ENCODE measurements at regions not wholly inside any gene's neighbourhood (a gene's known extent, or its start where the extent isn't known, plus 50 kb on each side); places are given as distances from the start of the nearest gene placed in this dataset.

DNA sequence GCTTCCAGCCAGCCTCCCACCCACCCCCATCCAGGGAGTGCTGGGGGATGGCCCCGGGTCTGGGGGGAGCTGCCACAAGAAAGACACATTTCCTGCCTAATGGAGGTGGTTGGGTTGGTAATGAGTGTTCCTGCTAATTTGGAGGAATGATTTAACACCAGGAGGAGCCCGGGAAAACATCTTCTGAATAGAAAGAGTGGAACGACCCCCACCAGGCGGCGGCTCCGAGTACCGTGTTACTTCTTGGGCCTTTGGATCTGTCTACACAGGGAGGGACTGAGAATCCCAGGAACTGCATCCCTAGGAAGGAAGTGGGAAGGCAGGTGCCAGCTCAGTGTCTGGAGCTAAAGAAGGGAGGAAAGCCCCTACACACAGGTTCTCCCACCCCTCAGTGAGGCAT, 64.6 kb downstream of the TSPAN17 start:
- Mint-ChIP-seq H3K36me3 (no peaks in the 10 kb centered on the region), H3K27ac (no peak overlapping the region), H3K4me3 (no peak overlapping the region), H3K27me3 (peaks cover 14% of the 10 kb centered on the region), H3K4me1 (no peaks in the 10 kb centered on the region), H3K9me3 (no peaks in the 10 kb centered on the region)

DNA sequence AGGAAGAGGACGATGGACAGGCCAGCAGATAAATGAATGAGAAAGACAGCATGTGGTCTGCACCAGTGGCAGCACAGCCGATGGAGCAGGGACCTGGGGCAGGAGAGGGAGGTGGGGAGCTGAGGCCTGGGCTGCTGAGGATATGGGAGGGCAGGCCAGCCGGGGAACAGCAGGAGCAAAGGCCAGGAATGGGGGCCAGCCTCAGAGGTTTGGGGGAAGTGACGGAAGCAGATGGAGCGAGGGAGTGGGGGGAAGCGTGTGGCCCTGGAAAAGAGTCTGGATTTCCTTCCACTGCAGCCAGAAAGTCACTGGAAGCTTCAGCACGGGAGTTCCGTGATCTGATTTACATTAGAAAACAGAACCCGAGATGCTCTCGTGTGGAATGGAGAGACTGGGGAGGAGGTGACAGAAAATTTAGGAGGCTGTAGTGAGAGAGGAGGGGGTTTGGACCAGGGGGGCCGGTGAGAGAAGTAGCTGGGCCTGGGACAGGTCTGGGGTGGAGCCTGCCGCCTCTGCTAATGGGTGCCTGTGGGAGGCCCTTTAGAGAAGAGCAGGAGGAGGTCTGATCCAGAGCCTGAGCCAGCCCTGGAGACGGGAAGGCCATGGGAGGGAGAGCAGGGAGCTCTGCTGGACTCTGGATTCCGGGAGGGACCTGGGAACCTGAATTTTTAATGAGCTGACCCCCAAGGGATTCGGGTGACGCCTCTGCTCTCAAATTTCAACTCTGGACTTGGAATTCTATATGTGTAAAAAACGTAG, 65.4 kb downstream of the TSPAN17 start:
- Mint-ChIP-seq H3K4me3 (no peak overlapping the region), H3K27me3 (peaks cover 16% of the 10 kb centered on the region), H3K4me1 (no peaks in the 10 kb centered on the region), H3K36me3 (no peaks in the 10 kb centered on the region), H3K27ac (no peak overlapping the region), H3K9me3 (no peaks in the 10 kb centered on the region)

DNA sequence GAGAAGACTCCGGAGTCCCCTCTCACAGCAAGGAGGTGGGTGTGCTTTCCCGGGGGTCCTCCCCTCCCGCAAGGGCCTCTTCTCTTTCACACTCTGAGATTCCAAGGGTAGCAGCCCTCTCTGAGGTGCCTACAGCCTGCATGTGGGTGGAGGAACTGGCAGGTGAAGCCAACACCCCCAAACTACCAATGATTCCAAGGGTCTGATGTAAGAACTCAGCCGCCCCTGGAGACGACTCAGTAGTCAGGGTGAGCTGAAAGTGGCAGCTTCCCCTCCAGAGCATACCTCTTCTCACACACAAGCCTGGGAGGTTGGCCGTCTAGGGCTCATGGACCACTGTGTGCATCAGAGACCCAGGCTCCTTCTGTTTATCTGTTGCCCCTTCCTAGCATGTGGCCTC, 66.1 kb downstream of the TSPAN17 start:
- no peak overlapping the region for H3K4me3 Mint-ChIP-seq
- H3K36me3 Mint-ChIP-seq = no peaks in the 10 kb centered on the region
- peaks cover 16% of the 10 kb centered on the region for H3K27me3 Mint-ChIP-seq
- no peaks in the 10 kb centered on the region for H3K4me1 Mint-ChIP-seq
- H3K27ac Mint-ChIP-seq = no peak overlapping the region
- no peaks in the 10 kb centered on the region for H3K9me3 Mint-ChIP-seq

DNA sequence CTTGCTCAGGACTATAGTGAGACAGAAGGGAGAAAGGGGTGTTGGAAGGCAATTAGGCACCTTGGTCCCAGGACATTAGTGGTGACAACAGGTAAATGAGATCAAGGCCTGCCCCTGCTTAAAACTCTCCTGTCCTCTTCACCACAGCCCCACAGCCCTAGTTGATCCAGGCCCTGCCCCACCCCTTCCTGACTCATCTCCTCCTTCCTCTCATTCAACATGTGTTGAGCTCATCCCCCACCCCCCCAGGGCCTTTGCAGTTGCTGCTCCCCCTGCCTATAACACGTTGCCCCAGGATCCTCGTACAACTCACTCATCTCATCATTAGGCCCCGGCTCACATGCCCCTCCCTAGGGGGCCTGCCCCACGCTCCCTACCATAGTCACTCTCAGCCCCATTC, 66.8 kb downstream of the TSPAN17 start:
- Mint-ChIP-seq H3K9me3 (no peaks in the 10 kb centered on the region), H3K4me3 (no peak overlapping the region), H3K4me1 (no peaks in the 10 kb centered on the region), H3K36me3 (no peaks in the 10 kb centered on the region), H3K27me3 (peaks cover 18% of the 10 kb centered on the region), H3K27ac (no peak overlapping the region)

GRCh38 chr5:176716320-176716719, 69.0 kb downstream of the TSPAN17 start:
- no peak overlapping the region for H3K27ac Mint-ChIP-seq
- no peaks in the 10 kb centered on the region for H3K9me3 Mint-ChIP-seq
- no peaks in the 10 kb centered on the region for H3K4me1 Mint-ChIP-seq
- no peak overlapping the region for H3K4me3 Mint-ChIP-seq
- no peaks in the 10 kb centered on the region for H3K36me3 Mint-ChIP-seq
- peaks cover 21% of the 10 kb centered on the region for H3K27me3 Mint-ChIP-seq

DNA sequence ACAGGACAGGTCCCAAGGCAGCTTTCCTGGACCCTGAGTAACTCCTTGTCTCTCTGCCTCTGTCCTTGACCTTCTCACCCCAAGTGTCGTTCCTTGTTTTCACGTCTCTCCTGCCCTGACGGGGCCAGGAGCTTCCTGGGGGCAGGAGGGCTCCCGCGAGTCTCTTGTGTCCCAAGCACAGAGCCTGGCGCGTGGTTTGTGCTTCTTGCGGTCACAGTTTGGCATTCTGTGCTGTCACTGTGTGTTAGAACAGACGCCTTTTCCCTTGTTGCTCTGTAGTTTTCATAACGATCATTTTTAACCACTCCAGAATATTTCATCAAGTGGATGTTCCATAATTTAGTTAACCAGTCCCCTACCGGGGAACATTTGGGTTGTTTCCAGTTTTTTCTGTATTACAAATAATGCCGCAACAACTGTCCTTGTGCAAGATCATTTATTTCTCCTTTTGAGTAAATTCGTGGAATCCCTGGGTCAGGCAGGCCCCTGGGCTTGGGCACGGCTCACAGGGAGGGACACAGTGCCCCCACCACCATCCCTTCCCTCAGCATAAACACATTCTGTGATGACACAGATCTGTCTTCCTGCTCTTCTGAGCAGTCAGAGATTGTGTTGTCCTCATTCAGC, 71.9 kb downstream of the TSPAN17 start:
- Mint-ChIP-seq H3K27me3 (peaks cover 18% of the 10 kb centered on the region), H3K4me1 (peaks cover 4% of the 10 kb centered on the region), H3K36me3 (no peaks in the 10 kb centered on the region), H3K4me3 (no peak overlapping the region), H3K9me3 (no peaks in the 10 kb centered on the region), H3K27ac (no peak overlapping the region)

DNA sequence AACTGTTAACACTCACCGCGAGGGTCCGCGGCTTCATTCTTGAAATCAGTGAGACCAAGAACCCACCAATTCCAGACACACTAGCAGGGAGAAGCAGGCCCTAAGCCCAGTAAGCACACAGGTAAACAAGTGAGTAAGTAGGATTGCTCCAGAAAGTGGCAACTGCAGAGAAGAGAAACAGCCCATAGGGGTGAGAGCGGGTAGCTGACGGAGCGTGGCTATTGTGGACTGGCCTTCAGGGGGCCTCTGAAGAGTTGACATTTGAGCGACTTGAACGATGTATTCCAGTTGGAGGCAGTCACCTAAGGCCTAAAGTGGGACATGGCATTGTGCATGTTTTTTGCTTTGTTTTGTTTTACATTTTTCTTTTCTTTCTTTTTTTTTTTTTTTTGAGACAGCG, 74.2 kb downstream of the TSPAN17 start:
- Mint-ChIP-seq H3K4me1 (peaks cover 4% of the 10 kb centered on the region), H3K9me3 (no peaks in the 10 kb centered on the region), H3K4me3 (no peak overlapping the region), H3K36me3 (no peaks in the 10 kb centered on the region), H3K27me3 (peaks cover 21% of the 10 kb centered on the region), H3K27ac (no peak overlapping the region)

DNA sequence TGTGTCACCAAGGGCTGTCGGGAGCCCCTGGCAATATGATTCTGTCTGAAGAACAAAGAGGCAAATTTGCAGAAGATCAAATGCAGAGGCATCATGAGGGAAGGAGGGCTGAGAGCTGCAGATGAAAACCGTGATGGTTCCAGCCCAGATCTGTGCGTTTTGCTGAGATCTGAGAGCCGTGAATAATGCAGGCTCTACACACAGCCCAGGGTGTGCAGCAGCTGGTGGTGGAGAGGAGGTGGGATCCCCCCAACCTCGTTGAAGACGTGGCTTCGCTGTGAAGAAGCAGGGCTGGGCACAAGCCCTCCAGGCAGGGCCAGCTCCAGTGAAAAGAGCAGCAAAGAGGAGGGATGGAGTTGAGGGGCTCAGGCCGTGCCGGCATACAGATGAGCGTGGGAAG, 75.5 kb downstream of the TSPAN17 start:
- H3K27ac Mint-ChIP-seq = no peak overlapping the region
- peaks cover 21% of the 10 kb centered on the region for H3K27me3 Mint-ChIP-seq
- no peaks in the 10 kb centered on the region for H3K9me3 Mint-ChIP-seq
- no peak overlapping the region for H3K4me3 Mint-ChIP-seq
- no peaks in the 10 kb centered on the region for H3K36me3 Mint-ChIP-seq
- H3K4me1 Mint-ChIP-seq = peaks cover 4% of the 10 kb centered on the region

GRCh38 chr5:176723440-176723839, 76.2 kb downstream of the TSPAN17 start:
- Mint-ChIP-seq H3K36me3 (no peaks in the 10 kb centered on the region), H3K27ac (no peak overlapping the region), H3K9me3 (no peaks in the 10 kb centered on the region), H3K27me3 (peaks cover 21% of the 10 kb centered on the region), H3K4me1 (peaks cover 4% of the 10 kb centered on the region), H3K4me3 (no peak overlapping the region)

DNA sequence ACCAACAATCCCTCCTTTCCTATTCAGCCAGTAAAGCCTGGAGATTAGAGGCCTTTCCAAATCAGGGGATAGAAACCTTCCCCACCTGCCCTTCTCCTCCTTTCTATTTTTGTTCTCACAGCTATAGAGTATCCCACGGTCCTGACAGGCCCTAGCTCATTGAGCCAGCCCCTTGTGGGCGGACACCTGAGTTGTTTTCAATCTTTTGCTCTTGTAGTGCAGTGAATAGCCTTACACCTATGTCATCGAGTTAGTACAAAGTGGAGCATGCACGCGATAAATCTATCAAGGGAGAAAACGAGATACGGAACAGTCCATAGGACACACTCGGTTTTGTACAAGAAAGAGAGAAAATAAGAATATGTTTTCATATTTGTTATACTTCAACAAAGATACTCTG, 77.2 kb downstream of the TSPAN17 start:
- Mint-ChIP-seq H3K27me3 (peaks cover 20% of the 10 kb centered on the region), H3K36me3 (no peaks in the 10 kb centered on the region), H3K4me1 (peaks cover 4% of the 10 kb centered on the region), H3K9me3 (no peaks in the 10 kb centered on the region), H3K4me3 (no peak overlapping the region), H3K27ac (no peak overlapping the region)

DNA sequence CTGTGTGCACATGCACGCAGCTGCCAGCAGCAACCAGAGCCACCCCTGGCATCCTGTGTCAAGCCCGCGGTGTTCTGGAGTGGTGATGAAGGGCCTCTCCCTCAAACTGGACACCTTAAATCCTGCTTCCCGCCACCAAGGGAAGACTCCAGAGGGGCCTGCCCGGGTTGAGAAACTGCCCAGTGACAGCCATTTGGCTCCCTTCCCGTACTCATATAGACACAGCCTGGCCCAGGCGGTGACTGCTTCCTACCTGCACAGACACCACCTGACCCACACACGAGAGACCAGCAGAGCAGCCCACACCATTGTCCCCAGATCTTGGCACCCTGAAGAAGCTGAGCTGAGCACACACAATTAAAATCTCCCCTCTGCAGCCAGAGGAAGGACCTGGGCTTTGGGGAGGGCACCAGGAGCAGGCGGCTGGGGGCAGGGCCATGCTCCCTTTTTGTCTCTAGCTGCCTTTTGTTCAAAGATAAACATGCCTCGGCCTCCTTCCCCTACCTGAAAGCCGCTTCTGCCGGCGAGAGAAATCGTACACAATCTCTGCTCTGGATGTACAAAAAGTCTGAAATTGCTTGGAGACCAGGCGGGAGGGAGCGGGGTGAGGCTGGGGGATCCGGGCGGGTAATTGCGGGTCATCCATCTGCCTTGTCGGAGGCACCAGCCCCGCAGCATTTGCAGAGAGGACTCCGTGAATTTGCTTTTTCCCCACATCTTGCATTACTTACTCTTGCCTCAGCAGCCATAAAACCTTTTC, 78.4 kb downstream of the TSPAN17 start:
- peaks cover 4% of the 10 kb centered on the region for H3K4me1 Mint-ChIP-seq
- no peak overlapping the region for H3K4me3 Mint-ChIP-seq
- H3K9me3 Mint-ChIP-seq = no peaks in the 10 kb centered on the region
- no peaks in the 10 kb centered on the region for H3K36me3 Mint-ChIP-seq
- no peak overlapping the region for H3K27ac Mint-ChIP-seq
- H3K27me3 Mint-ChIP-seq = peaks cover 19% of the 10 kb centered on the region

DNA sequence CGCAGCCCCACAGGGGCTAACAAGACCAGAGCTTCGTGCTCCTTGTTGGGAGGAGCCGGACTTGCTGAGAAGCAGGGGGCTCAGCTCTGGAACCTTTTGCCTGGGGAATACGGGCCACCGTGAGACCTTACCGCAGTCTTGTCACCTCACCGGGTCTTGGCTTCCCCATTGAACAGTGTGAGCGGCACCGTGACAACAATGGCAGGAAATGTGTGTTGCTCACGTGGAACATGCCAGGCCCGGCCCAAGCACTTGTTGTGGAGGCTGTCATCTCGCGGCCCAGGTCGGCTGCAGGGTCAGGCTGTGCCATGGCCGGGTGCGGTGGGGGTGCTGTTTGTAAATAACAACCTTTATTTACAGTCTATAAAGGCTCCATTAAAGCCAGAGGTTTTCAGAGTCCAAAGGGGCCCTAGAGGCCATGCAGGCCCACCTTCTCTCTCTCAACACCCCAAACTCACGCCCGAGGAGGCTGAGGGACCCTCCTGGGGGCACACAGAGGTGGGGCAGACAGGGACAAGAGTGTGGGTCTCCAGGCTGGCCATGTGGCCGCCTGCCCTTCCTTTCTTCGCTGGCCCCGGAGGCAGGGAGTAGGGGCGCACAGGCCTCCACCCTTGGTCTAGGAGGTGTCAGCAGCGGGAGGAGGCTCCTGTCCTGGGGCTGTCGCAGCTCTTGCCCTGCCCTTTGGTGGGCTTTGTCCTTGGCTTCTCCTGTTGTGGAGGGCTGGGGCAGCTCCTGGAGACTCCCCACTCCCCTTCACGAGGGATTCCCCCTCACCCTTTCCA, 79.7 kb downstream of the TSPAN17 start:
- Mint-ChIP-seq H3K9me3 (peaks cover 5% of the 10 kb centered on the region), H3K27me3 (peaks cover 16% of the 10 kb centered on the region), H3K27ac (no peak overlapping the region), H3K4me1 (peaks cover 4% of the 10 kb centered on the region), H3K4me3 (no peak overlapping the region), H3K36me3 (no peaks in the 10 kb centered on the region)

DNA sequence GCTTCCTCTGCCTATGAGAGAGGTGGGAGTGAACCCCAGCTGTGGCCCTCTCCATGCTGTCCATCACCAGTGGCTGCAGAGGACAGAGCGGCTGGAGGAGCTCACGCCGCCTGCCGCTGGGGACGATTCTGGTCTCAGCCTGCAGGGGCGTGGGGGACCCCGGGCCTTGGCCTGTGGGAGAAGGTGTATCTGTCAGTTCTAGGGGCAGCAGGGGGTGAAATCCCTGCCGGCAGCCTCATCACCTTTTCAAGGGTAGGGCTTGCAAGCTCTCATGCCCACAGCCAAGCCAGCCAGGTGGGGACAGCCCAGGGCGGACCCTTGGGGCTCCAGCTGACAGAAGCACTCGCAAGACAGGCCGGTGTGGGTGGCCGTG, 80.2 kb downstream of the TSPAN17 start:
- H3K36me3 Mint-ChIP-seq = no peaks in the 10 kb centered on the region
- H3K4me3 Mint-ChIP-seq = no peak overlapping the region
- peaks cover 4% of the 10 kb centered on the region for H3K4me1 Mint-ChIP-seq
- peaks cover 5% of the 10 kb centered on the region for H3K9me3 Mint-ChIP-seq
- H3K27me3 Mint-ChIP-seq = peaks cover 16% of the 10 kb centered on the region
- no peak overlapping the region for H3K27ac Mint-ChIP-seq

GRCh38 chr5:176727983-176728675, 80.8 kb downstream of the TSPAN17 start:
- no peak overlapping the region for H3K27ac Mint-ChIP-seq

DNA sequence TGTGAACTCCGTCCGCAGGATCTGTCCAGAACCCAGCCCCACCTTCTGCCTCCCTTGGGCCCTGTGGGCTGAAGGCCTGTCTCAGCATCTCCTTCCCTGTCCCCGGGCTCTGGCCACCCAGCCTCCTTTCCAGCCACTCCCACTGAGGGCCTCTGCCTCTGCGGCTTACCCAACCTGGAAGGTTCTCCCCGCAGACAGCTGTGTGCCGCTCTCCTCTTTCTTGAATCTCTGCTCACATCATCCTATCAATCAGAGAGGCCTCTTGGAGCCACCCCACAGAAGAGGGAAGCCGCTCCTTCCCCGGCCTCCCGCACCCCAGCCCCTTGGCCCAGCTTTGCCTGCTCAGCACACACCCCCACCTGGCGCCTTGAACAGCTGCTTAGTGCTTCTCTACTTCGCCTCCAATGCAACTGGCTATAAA, 81.5 kb upstream of the UNC5A start:
- Mint-ChIP-seq H3K9me3 (peaks cover 5% of the 10 kb centered on the region), H3K4me3 (no peak overlapping the region), H3K36me3 (no peaks in the 10 kb centered on the region), H3K27ac (no peak overlapping the region), H3K27me3 (peaks cover 12% of the 10 kb centered on the region), H3K4me1 (no peaks in the 10 kb centered on the region)

More at GRCh38 chr5:176727983-176728675, 80.8 kb downstream of the TSPAN17 start:
- H3K4me1 Mint-ChIP-seq = peaks cover 4% of the 10 kb centered on the region
- no peaks in the 10 kb centered on the region for H3K36me3 Mint-ChIP-seq
- peaks cover 13% of the 10 kb centered on the region for H3K27me3 Mint-ChIP-seq
- no peak overlapping the region for H3K4me3 Mint-ChIP-seq
- H3K9me3 Mint-ChIP-seq = peaks cover 5% of the 10 kb centered on the region

All from activated naive CD4-positive, alpha-beta T cell treated with anti-CD3 and anti-CD28 coated beads, Interleukin-2, amount 50 U/mL, for 24 hours (primary cell).